ENCODE measurements at regions not wholly inside any gene's neighbourhood (a gene's known extent, or its start where the extent isn't known, plus 50 kb on each side); places are given as distances from the start of the nearest gene placed in this dataset.
"Not testable (repeated sequence)": the region's sequence is repeated elsewhere in the genome, so short reads cannot be mapped to it uniquely, and the experiment has no call there.

GRCh38 chr5:72692651-72693442, 123.6 kb upstream of the TNPO1 start:
- peak; percentile 11 for DNase-seq (ENCODE audit: low spot score)

- peak; percentile 15 for DNase-seq (ENCODE audit: low spot score)
These were observed 124.2 kb upstream of the TNPO1 start for GRCh38 chr5:72692231-72692637.

GRCh38 chr5:72691751-72692150, 124.7 kb upstream of the TNPO1 start:
- DNase-seq (ENCODE audit: low spot score), result no peak

DNA sequence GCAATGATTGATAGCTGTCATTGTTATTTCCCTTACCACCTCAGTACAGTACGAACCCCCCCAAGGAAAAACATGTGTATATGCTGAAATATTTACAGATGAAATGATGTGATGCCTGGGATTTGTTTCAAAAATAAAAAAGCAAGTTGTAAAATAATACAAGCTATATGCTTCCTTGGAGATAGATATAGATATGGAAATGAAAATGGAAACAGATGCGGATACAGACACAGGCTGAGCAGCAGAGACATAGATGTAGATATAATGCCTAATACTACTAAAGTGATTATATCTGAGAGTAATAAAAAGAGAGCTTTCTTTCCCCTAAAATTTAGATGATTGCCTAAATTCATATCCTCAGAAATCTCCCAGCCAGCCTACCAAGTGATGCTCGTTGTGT, 127.5 kb upstream of the TNPO1 start:
- DNase-seq (ENCODE audit: low spot score), result no peak

DNA sequence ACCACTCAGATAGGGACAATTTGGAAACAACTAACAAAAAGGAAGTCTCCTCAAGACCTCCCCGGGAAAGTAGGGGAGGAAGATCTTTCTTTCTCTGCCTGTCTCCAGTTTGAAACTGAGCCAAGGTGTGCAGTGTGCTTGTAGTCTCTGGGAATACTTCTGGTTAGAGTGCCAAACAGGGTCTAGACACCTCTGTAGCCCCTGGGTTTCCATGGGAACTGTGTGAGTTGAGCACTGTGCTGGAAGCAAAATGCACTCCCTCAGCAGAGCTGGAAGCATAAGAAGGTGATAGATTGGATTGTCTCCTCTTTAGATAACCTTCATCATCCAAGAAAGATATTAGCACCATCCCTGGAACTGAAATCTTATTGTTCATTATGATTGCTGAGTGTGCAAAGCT, 129.2 kb upstream of the TNPO1 start:
- no peak for DNase-seq (ENCODE audit: low spot score)

- DNase-seq (ENCODE audit: low spot score), result no peak
These were observed 133.9 kb upstream of the TNPO1 start for GRCh38 chr5:72682561-72682960.

GRCh38 chr5:72681781-72682180, 134.7 kb upstream of the TNPO1 start:
- no peak for DNase-seq (ENCODE audit: low spot score)

DNA sequence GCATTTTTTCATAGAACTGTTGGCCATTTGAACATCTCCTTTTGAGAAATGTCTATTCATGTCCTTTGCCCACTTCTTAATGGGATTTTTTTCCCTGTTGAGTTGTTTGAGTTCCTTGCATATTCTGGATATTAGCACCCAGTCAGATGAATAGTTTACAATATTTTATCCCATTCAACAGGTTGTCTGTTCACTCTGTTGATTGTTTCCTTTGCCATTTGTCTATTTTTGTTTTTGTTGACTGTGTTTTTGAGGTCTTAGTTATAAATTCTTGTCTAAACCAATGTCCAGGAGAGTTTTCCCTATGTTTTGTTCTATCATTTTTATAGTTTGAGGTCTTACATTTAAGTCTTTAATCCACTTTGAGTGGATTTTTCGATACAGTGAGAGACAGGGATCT, 139.0 kb upstream of the TNPO1 start:
- DNase-seq (ENCODE audit: low spot score), result no peak

GRCh38 chr5:72676831-72677230, 139.6 kb upstream of the TNPO1 start:
- DNase-seq (ENCODE audit: low spot score), result not testable (repeated sequence)

GRCh38 chr5:72673623-72674022, 142.8 kb upstream of the TNPO1 start:
- DNase-seq (ENCODE audit: low spot score), result no peak

DNA sequence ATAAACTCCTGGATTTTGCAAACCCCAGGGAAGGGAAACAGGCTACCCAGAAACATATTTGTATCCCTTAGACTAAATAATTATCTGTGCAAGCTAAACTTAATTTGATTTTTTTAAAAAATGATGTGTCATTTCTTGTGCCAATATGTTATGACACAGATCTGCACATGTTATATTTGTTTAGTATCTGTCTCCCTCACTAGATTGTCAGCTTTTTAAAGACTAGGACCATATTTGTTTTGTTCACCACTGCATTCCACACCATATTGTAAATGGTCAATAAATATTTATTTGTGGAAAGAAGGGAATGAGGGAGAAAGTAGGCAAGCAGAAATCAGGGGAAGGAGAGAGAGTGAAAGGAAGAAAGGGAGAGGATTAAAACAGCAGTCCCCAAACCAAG, 143.3 kb upstream of the TNPO1 start:
- no peak for DNase-seq (ENCODE audit: low spot score)

DNA sequence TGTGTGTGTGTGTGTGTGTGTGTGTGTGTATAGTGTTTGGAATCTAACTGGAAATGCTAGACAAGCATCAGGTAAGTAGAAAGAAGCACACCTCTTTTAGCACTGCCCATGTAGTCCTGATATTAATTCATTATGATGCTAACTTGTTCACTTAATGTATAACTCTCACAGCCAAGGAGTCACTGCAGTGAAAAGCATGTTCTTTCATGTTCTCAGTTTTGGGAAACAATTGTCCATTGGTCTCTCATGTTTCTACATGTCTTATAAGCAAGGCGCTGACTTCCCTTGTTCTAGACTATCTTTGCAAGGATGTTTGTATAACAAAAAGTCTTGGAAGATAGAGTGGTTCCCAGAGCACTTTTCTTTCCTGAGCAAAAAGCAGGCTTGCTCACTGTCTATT, 148.8 kb upstream of the TNPO1 start:
- no peak for DNase-seq (ENCODE audit: low spot score)

GRCh38 chr5:72662936-72663335, 153.5 kb upstream of the TNPO1 start:
- DNase-seq (ENCODE audit: low spot score), result no peak

DNA sequence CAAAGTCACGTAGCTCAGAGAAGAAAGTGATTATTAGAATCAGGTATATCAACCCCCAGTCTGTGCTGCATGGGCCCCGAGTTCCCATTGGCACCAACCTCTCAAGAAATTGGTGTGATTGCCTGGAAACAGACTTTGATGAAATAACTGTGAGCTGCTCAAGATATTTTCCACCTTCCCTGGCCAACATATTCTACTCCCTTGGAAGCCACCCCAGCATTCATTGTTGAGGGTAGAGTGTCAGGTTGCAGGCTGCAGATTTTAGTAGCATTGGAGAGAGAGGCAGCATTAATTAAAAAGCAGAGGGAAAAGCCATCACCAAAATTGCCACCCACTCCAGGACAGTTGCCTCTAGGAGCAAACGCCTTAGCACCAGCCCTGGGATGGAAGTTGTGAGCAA, 154.2 kb upstream of the TNPO1 start:
- DNase-seq (ENCODE audit: low spot score), result no peak

DNA sequence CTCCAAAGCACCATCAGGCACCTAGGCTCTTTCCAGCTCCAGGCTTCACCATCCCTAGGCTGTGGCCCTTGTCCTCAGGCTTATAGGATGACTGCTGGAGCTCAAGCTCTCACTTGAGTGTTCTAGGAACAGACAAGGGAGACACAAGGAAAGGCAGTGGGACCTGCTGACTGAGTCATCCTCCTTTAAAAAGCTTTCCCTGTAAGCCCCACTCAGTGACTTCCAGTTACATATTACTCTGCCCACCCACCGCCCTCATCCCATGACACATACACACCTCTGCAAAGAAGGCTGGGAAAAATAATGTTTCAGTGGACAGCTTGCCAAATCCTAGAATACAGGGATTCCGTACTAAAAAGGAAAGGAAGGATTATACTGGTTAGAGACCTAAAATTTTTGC, 154.2 kb upstream of the ZNF366 start:
- no peak for DNase-seq (ENCODE audit: low spot score)

DNA sequence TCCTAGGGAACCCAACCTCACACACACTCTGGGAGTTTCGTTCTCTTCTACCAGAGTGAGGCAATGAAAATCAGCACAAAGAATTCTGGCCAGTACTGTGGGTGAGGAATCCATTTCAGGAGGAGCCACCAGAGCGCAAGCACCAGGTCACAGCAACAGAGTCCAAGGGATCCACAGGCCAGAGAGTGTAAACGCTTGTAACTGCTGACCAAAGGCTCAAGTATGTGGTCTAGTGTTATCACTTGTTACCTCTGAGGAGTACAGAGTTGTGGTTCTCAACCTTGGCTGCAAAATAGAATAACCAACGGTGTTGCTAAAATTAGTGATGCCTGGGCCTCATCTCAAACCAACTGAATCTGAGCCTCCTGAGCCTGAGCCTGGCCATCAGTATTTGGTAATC, 152.5 kb upstream of the ZNF366 start:
- no peak for DNase-seq (ENCODE audit: low spot score)

GRCh38 chr5:72658761-72659540, 151.7 kb upstream of the ZNF366 start:
- DNase-seq (ENCODE audit: low spot score), result no peak

GRCh38 chr5:72658161-72658560, 151.0 kb upstream of the ZNF366 start:
- DNase-seq (ENCODE audit: low spot score), result peak; percentile 53

DNA sequence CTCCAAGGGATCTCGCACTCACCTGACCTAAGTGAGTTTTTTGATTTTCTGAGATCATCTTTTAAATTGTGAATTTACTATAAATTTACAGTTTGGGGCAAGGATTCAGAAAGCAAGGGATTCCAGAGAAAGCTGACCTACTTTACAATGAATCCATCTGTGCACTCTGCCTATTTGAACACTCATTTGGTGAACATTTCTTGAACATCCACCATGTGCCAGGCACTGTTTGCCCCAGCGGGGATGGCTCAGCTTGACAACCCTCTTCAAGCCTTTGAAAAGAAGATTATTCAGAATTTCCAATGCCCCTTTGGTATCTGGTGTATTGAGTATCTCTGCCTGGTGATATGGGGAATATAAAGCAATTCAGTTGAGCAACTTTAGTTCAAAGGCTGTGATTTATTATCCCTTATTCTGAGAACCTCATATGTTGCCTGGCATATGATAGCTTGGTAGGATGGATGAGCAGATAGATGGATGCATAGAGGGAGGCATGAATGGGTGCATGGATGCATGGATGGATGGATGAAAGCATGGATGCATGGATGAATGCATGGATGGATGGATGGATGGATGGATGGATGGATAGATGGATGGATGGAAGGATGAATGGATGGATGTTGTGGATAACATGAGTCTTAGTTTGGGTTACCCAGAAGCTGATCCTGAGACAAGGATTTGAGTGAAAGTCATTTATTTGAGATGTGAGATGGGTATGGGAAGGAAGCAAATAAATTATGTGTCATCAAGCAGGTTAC, 149.7 kb upstream of the ZNF366 start:
- no peak for DNase-seq (ENCODE audit: low spot score)

GRCh38 chr5:72656331-72656730, 149.1 kb upstream of the ZNF366 start:
- DNase-seq (ENCODE audit: low spot score), result no peak

DNA sequence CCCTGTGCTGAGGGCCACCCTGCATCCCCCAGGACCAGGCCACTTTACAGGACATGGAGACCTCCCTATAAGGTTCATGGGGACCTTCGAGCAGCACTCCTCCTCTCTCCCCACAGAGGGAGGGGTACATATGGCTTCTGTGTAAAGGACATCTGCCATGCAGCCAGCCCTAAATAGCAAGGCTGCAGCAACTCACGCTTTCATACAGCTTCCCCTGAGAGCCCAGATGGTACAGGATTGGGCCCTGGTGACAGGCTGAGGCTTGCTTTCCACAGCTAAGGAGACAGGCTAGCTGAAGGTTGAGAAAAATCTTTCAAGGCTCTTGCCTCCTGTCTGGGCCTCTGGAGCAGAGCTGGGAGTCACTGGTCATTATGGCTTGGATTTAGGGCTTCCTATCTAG, 147.0 kb upstream of the ZNF366 start:
- DNase-seq (ENCODE audit: low spot score), result no peak

DNA sequence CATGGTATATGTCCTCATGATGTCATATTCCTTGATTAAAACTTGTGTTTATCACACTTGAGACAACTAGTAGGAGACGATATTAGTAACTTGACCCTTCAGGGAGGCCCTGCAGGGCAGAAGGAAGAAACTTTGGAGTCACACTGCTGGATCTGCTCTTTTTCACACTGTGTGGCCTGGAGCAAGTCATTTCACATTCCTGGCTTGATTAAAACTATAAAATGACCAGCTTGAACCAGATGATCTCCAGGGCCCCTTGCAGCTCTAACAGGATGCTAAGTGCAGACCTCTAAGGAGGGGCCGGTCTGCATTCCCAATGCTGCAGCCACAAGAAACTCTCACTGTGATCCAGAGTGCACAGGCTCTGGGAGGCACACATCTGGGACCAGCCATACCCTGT, 146.4 kb upstream of the ZNF366 start:
- peak; percentile 79 for DNase-seq (ENCODE audit: low spot score)

Measured in umbilical cord (tissue), 1 donor.